Right hindlimb (tissue), 1 donor: ENCODE measurements at regions not wholly inside any gene's neighbourhood (a gene's known extent, or its start where the extent isn't known, plus 50 kb on each side); places are given as distances from the start of the nearest gene placed in this dataset.
A peak's percentile ranks its signal among the peaks of the same experiment; 100 is the strongest.

Experiments used
- DNase-seq: peaks from one replicate; pipeline ENCODE4 v3.0.0-alpha.2; 2018

DNA sequence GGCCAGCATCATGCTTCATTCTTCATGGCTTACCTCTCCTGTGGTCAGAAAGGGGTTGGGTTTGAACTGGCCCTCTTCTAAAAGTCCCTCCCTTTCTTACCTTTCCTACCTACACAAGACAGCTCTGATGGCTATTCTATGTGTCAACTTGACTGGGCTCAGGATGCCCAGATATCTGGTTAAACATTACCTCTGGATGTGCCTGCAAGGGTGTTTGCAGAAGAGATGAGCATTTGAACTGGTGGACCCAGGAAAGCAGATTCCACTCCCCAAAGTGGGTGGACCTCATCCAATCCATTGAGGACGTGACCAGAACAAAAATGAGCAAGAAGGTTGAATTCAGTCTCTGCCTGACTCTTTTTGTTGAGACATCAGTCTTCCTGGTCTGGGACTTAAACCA lies 79.0 kb upstream of the TCF7L2 start:
- no peak for DNase-seq

- DNase-seq: no peak
Observed at GRCh38 chr10:112872728-112873127, 77.3 kb upstream of the TCF7L2 start.

DNA sequence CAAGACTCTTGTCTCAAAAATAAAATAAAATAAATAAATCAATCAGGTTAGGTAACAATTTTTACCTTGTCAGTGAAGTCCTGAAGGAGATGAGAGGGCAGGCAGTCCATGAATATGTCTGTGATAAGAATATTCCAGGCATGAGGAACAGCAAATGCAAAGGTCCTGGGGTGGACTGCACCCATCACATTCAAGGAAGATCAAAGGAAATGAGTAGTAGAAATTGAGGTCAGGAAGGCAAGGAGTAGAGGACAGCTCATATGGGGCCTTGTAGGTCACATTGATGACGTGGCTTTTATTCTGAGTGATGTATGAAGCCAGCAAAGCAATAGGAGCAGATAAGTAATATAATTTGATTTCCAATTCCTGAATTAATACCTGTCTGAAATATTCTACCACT lies 76.5 kb upstream of the TCF7L2 start:
- DNase-seq: no peak

- no peak for DNase-seq
Observed at GRCh38 chr10:112874982-112875381, 75.1 kb upstream of the TCF7L2 start.

DNA sequence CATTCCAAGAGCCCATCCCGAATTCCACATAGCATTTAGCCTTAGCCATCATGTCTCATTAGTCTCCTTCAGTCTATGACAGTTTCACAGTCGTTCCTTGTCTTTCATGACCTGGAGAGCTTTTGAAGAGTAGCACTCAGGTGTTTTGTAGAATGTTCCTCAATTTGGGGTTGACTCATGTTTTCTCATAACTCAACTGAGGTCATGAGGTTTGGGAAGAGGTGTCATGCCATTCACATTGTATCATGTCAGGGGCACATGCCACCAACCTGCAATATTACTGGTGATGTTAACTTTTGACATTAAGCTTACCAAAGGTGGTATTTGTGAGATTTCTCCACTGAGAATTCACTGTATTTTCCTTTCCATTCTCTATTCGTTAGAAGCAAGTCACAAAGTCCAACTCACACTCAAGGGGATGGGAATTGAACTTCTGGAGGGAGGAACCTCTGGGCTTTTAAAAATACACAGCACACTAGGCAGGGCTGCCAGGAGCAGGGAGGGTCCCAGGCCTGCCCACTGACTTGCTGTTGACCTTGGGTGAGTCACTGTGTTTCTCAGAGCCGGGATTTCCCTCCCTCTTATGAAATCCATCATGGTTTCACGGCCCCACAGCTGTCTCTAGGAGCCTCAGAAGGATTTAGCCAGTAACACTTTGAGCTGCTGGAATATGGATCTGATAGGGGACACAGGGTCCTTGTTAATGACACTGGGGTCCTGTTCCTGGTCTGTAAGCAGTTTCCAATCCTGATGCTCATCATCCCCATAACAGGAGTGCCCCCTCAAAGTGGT lies 74.4 kb upstream of the TCF7L2 start:
- DNase-seq: no peak

GRCh38 chr10:112880633-112881530 lies 69.2 kb upstream of the TCF7L2 start:
- DNase-seq: no peak

DNA sequence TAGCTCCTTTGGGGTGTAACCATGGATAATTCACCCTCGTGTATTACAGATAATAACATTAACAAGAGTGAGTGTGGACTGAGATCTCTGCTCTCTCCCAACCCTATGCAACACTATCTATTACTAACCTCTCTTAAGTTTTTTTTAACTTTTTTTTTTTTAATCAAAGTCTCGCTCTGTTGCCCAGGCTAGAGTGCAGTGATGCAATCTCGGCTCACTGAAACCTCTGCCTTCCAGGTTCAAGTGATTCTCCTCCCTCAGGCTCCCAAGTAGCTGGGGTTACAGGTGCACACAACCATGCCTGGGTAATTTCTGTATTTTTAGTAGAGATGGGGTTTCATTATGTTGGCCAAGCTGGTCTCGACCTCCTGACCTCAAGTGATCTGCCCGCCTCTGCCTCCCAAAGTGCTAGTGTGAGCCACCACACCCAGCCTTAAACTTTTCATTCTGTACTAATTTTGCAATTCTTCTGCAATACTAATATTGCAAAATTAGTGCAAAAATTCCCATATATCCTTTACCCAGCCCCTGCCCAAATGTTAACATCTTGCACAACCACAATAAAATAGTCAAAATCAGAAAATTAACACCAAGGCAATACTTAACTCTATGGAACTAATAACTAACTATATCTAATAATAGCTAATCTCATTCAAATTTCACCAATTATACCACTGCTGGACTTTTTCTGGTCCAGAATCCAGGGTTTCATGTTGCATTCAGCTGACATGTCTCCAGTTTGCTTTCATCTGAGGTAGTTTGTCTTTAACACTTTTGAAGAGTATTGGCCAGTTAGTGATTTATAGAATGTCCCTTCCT lies 66.5 kb upstream of the TCF7L2 start:
- no peak for DNase-seq

GRCh38 chr10:112884179-112884504 lies 65.9 kb upstream of the TCF7L2 start:
- no peak for DNase-seq

GRCh38 chr10:112886463-112886862 lies 63.6 kb upstream of the TCF7L2 start:
- DNase-seq: no peak

GRCh38 chr10:112887968-112888367 lies 62.1 kb upstream of the TCF7L2 start:
- DNase-seq: no peak

- DNase-seq: no peak
Observed at GRCh38 chr10:112895292-112895691, 54.8 kb upstream of the TCF7L2 start.

DNA sequence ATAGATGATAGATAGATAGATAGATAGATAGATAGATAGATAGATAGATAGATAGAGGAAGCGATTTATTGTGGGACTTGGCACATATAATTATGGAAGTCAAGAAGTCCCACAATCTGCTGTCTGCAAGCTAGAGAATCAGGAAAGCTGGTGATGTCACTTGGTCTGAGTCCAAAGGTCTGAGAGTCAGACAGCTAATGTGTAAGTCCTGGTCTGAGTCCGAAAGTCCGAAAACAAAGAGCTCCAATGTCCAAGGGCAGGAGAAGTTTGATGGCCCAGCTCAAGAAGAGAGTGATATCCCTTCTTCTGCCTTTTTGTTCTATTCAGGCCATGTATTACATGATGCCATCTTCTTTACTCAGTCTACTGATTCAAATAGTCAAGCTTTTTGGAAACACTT lies 53.8 kb upstream of the TCF7L2 start:
- DNase-seq: no peak

GRCh38 chr10:112896722-112897121 lies 53.3 kb upstream of the TCF7L2 start:
- DNase-seq: no peak

- peak; percentile 25 for DNase-seq
Observed at GRCh38 chr10:112898540-112899390, 51.3 kb upstream of the TCF7L2 start.

DNA sequence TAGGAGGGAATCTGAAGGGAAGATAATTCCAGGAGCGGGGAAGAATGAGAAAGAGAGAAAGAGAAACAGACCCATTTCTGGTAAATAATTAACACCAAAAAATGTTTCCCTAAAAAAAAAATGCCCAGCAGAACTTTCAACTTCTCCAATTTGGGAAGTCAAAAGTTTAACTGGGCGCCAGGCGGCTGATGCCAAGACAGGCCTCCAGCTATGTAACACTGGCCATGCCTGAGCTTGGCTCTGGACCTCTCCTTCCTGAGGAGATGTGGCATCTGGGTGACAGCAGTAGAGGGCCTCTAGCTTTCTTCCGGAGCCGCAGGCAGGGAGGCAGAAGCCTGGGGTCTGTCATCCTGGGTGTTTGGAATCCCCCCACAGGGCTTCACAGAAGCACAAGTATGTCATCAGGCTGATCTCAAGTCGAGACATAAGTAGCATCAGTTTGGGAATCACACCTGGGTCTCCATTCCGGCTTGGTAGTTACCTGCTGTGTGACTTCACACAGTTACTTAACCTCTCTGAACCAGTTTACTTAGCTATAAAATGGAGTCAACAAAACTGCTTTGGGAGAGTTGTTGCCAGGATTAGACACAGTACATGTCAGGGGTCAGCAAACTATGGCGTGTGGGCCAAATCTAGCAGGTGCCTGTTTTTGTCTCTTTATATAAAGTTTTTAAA lies 50.5 kb upstream of the TCF7L2 start:
- DNase-seq: no peak
